ENCODE measurements at regions not wholly inside any gene's neighbourhood (a gene's known extent, or its start where the extent isn't known, plus 50 kb on each side); places are given as distances from the start of the nearest gene placed in this dataset.
"Not testable (repeated sequence)": the region's sequence is repeated elsewhere in the genome, so short reads cannot be mapped to it uniquely, and the experiment has no call there.

- intact Hi-C loops (cut with micrococcal nuclease) = no loop called here
- Histone ChIP-seq H3K27me3 (ENCODE audit: insufficient read depth, low read length) (no peaks in the 10 kb centered on the region), H3K9ac (ENCODE audit: low read length) (no peak overlapping the region), H3K9me3 (ENCODE audit: control insufficient read depth in 1 of 2, insufficient read depth in 1 of 2, low read depth in 1 of 2, low read length in 2 of 2) (no peaks in the 10 kb centered on the region), H3K79me2 (ENCODE audit: insufficient read depth, low read length) (no peaks in the 10 kb centered on the region), H3K9me2 (ENCODE audit: insufficient read depth) (no peaks in the 10 kb centered on the region), H2AFZ (ENCODE audit: low read depth, low read length, poor library complexity, severe bottlenecking) (no peak overlapping the region), H3K27ac (ENCODE audit: low read depth, low read length) (no peak overlapping the region), H4K20me1 (ENCODE audit: insufficient read depth) (no peaks in the 10 kb centered on the region), H3K4me3 (replicated peaks in 1 of 2; ENCODE audit: low read depth in 1 of 2, low read length in 2 of 2) (no peak overlapping the region), H3K4me2 (ENCODE audit: low read length) (no peak overlapping the region), H3K36me3 (ENCODE audit: control insufficient read depth in 1 of 2, insufficient read depth in 2 of 2, low read length in 2 of 2) (no peaks in the 10 kb centered on the region), H3K4me1 (ENCODE audit: control insufficient read depth in 1 of 2, insufficient read depth in 2 of 2, low read length in 2 of 2) (peaks cover 4 to 5% of the 10 kb centered on the region in 2 experiments; a peak in 3 of 4 replicates)
- TF ChIP-seq CEBPB (IDR thresholded peaks at IDR 0.05; ENCODE audit: low read depth) = no peak
- TF ChIP-seq YY1 (IDR thresholded peaks at IDR 0.05; ENCODE audit: extremely low read depth, insufficient replicate concordance, low read depth, low read length) = no peak
- TF ChIP-seq, protein P1, sequence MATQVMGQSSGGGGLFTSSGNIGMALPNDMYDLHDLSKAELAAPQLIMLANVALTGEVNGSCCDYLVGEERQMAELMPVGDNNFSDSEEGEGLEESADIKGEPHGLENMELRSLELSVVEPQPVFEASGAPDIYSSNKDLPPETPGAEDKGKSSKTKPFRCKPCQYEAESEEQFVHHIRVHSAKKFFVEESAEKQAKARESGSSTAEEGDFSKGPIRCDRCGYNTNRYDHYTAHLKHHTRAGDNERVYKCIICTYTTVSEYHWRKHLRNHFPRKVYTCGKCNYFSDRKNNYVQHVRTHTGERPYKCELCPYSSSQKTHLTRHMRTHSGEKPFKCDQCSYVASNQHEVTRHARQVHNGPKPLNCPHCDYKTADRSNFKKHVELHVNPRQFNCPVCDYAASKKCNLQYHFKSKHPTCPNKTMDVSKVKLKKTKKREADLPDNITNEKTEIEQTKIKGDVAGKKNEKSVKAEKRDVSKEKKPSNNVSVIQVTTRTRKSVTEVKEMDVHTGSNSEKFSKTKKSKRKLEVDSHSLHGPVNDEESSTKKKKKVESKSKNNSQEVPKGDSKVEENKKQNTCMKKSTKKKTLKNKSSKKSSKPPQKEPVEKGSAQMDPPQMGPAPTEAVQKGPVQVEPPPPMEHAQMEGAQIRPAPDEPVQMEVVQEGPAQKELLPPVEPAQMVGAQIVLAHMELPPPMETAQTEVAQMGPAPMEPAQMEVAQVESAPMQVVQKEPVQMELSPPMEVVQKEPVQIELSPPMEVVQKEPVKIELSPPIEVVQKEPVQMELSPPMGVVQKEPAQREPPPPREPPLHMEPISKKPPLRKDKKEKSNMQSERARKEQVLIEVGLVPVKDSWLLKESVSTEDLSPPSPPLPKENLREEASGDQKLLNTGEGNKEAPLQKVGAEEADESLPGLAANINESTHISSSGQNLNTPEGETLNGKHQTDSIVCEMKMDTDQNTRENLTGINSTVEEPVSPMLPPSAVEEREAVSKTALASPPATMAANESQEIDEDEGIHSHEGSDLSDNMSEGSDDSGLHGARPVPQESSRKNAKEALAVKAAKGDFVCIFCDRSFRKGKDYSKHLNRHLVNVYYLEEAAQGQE (IDR thresholded peaks at IDR 0.05; ENCODE audit: low read depth) = no peak
- TF ChIP-seq SRF (IDR thresholded peaks at IDR 0.05; ENCODE audit: low read depth) = no peak
- no peak for TF ChIP-seq SP1 (IDR thresholded peaks at IDR 0.05; ENCODE audit: low read depth)
- no peak for TF ChIP-seq EZH2 (IDR thresholded peaks at IDR 0.05)
- TF ChIP-seq POLR2A (IDR thresholded peaks at IDR 0.05; ENCODE audit: borderline replicate concordance, extremely low read depth, insufficient read depth, insufficient read length) = no peak
- TF ChIP-seq EGR1 (IDR thresholded peaks at IDR 0.05; ENCODE audit: low read depth) = no peak
- no peak for TF ChIP-seq CBX3 (IDR thresholded peaks at IDR 0.05; ENCODE audit: low read depth)
- no peak for TF ChIP-seq ZBTB33 (IDR thresholded peaks at IDR 0.05; ENCODE audit: extremely low read depth, insufficient replicate concordance, low read length)
- no peak for TF ChIP-seq CTCF (IDR thresholded peaks at IDR 0.05 in 2 of 3, conservative IDR thresholded peaks at IDR 0.05 in 1 of 3; ENCODE audit: borderline replicate concordance in 1 of 3, insufficient read depth in 1 of 3, low read depth in 2 of 3, low read length in 2 of 3)
- no peak for TF ChIP-seq EZH2phosphoT487 (IDR thresholded peaks at IDR 0.05; ENCODE audit: borderline replicate concordance)
- no peak for TF ChIP-seq POLR2AphosphoS5 (IDR thresholded peaks at IDR 0.05; ENCODE audit: low read depth, low read length)
- CTCF ChIA-PET = no interaction called here
- DNase-seq (ENCODE audit: low read depth, low spot score) (no peak), ATAC-seq (no peak)
- POLR2A ChIA-PET = no interaction called here
- no TSS peak for BruUV-seq (replicated peaks)
- RAD21 ChIA-PET (ENCODE audit: low non-redundant PET in 1 of 2, low total read pairs in 2 of 2, uncharacterized antibody in 2 of 2, unreplicated experiment in 2 of 2) = no interaction called here
Measured at GRCh38 chr1:244773513-244773912, 61.9 kb upstream of the COX20 start.

- H3K79me2 ChIP-seq (ENCODE audit: insufficient read depth, low read length); H4K20me1 ChIP-seq (ENCODE audit: insufficient read depth); POLR2A ChIA-PET; ATAC-seq; H3K4me3 ChIP-seq (replicated peaks in 1 of 2; ENCODE audit: low read depth in 1 of 2, low read length in 2 of 2); H3K9me2 ChIP-seq (ENCODE audit: insufficient read depth); H3K4me2 ChIP-seq (ENCODE audit: low read length); H3K9ac ChIP-seq (ENCODE audit: low read length); H3K27ac ChIP-seq (ENCODE audit: low read depth, low read length); H3K4me1 ChIP-seq (ENCODE audit: control insufficient read depth in 1 of 2, insufficient read depth in 2 of 2, low read length in 2 of 2); BruUV-seq (replicated peaks); RAD21 ChIA-PET (ENCODE audit: low non-redundant PET in 1 of 2, low total read pairs in 2 of 2, uncharacterized antibody in 2 of 2, unreplicated experiment in 2 of 2); H3K27me3 ChIP-seq (ENCODE audit: insufficient read depth, low read length); DNase-seq (ENCODE audit: low read depth, low spot score); H3K36me3 ChIP-seq (ENCODE audit: control insufficient read depth in 1 of 2, insufficient read depth in 2 of 2, low read length in 2 of 2); H3K9me3 ChIP-seq (ENCODE audit: control insufficient read depth in 1 of 2, insufficient read depth in 1 of 2, low read depth in 1 of 2, low read length in 2 of 2); H2AFZ ChIP-seq (ENCODE audit: low read depth, low read length, poor library complexity, severe bottlenecking); CTCF ChIA-PET; intact Hi-C loops (cut with micrococcal nuclease): not testable (repeated sequence)
Measured at GRCh38 chr1:244776783-244777182, 58.7 kb upstream of the COX20 start.

All from HCT116 (cell line).